Heart left ventricle (tissue), 16 donors: ENCODE measurements at regions not wholly inside any gene's neighbourhood (a gene's known extent, or its start where the extent isn't known, plus 50 kb on each side); places are given as distances from the start of the nearest gene placed in this dataset.

Experiments
- ATAC-seq, 4 donors: fragments of 200-7000 bp; cut with Tn5 transposase; one replicate each; pipeline ENCODE4 v1.9.1; 2020 to 2022; ENCODE audit warnings: moderate library complexity in 4 of 4, mild to moderate bottlenecking in 3 of 4, moderate number of reproducible peaks in 1 of 4
- DNase-seq, 5 donors: peaks; one replicate each; pipeline ENCODE4 v3.0.0-alpha.2; 2020
- H3K27ac ChIP-seq, 12 donors: fragments of 200-600 bp; sonication (generic) in 4 of 12; one replicate each; pipeline versions ENCODE4 v1.5.0 to v1.8.0; 2016 to 2022; ENCODE audit warnings: mild to moderate bottlenecking in 2 of 12
- H3K27me3 ChIP-seq, 9 donors: fragments of 200-600 bp; sonication (generic) in 2 of 9; one replicate each; pipeline versions ENCODE4 v1.5.1 to v1.8.0; 2016 to 2022; ENCODE audit warnings: mild to moderate bottlenecking in 3 of 9
- H3K36me3 ChIP-seq, 9 donors: fragments of 200-600 bp; sonication (generic) in 2 of 9; one replicate each; pipeline versions ENCODE4 v1.5.0 to v1.8.0; 2018 to 2022; ENCODE audit warnings: mild to moderate bottlenecking in 2 of 9
- H3K4me1 ChIP-seq, 12 donors: fragments of 200-600 bp; sonication (generic) in 4 of 12; one replicate each; pipeline versions ENCODE4 v1.5.0 to v1.8.0; 2016 to 2022; ENCODE audit warnings: mild to moderate bottlenecking in 3 of 12
- H3K4me3 ChIP-seq, 12 donors: fragments of 200-600 bp; sonication (generic) in 4 of 12; one replicate each; pipeline versions ENCODE4 v1.5.0 to v1.8.0; 2017 to 2022; ENCODE audit warnings: mild to moderate bottlenecking in 9 of 12, moderate library complexity in 4 of 12
- H3K9me3 ChIP-seq, 12 donors: fragments of 200-600 bp; sonication (generic) in 4 of 12; one replicate each; pipeline versions ENCODE4 v1.5.0 to v1.8.0; 2016 to 2022; ENCODE audit warnings: mild to moderate bottlenecking in 1 of 12
- CTCF ChIP-seq, 12 donors: fragments of 200-600 bp; sonication (generic) in 4 of 12; IDR thresholded peaks; one replicate each; pipeline versions ENCODE4 v1.5.0 to v1.8.0; 2018 to 2022; ENCODE audit warnings: antibody characterized with exemption in 12 of 12, mild to moderate bottlenecking in 5 of 12
- POLR2A ChIP-seq, 2 donors: fragments of 450-650 bp; IDR thresholded peaks; one replicate each; pipeline ENCODE4 v1.6.1; 2017; ENCODE audit warnings: antibody characterized with exemption in 2 of 2, mild to moderate bottlenecking in 2 of 2, moderate library complexity in 2 of 2
- WGBS, 4 donors: extraction: QIAGEN DNeasy Blood & Tissue Kit in 2 of 4; methylation state at CpG; one replicate each; pipeline versions ENCODE4 v1.1.5 to v1.1.7; 2013 to 2018; 5-methylcytosine and 5-hydroxymethylcytosine counted together
- intact Hi-C, 10 donors: fragments of 100-400 bp; cut with DNase I; formaldehyde crosslinking; loops; one replicate each; pipeline versions ENCODE4 v1.11.1 to v1.14.2; 2022
- donor health status: ischemic (EF 13 %, LVEDD 7.1; RV severe dilation, severe dysfunction).
- donor health status: healthy with polysubstance abuse.
- donor health status: DM: no; HTN: yes; CAD: no.
- donor health status: DM: no; HTN: no; CAD: no.
- donor health status: ischemic (EF 25% LVEDD 6.9; RV normal size, moderate dysfunction).
- donor health status: ischemic (EF 25% LVEDD 5.7; RV mildly dilated, moderate dysfunction).
- donor health status: healthy.
- donor health status: DM: yes; HTN: yes; CAD: no.
- donor health status: ischemic (EF 35%, LVEDD 5.7; RV mildly dilated, moderate dysfunction).
- donor health status: nonischemic (EF 11% LVEDD 7.7; RV severe dilation, severe dysfunction).
- donor health status: DM: yes; HTN: yes; CAD: no.
- donor health status: PGD.
- donor health status: ischemic (EF 29% LVEDD 5.4; RV normal size, mild dysfunction).
- donor health status: nonischemic (EF 23%, LVEDD 6.1; RV moderate dilation, normal function).

- H3K9me3 ChIP-seq, result peaks cover 0 to 19% (median 4%) of the 10 kb centered on the region in 12 donors
- WGBS, 4 donors, result 29 to 53% (median 36%) methylated on average over 1 of the region's 1 CpG
- H3K27me3 ChIP-seq, result no peaks in the 10 kb centered on the region
- no peak for TF ChIP-seq CTCF (IDR thresholded peaks at IDR 0.05)
- no peak for TF ChIP-seq POLR2A (IDR thresholded peaks at IDR 0.05)
- H3K4me1 ChIP-seq, result peaks cover 0 to 6% (median 0%) of the 10 kb centered on the region in 12 donors
- ATAC-seq (peak in 2 of 4 donors; percentile 39 to 49), DNase-seq (no peak)
- intact Hi-C loops, result no loop called here
- no peak overlapping the region for H3K27ac ChIP-seq
- no peaks in the 10 kb centered on the region for H3K36me3 ChIP-seq
- H3K4me3 ChIP-seq, result no peak overlapping the region
Observed at GRCh38 chr1:218971156-218971555, 202.5 kb upstream of the LYPLAL1 start.

- H3K9me3 ChIP-seq, result no peaks in the 10 kb centered on the region
- ATAC-seq (no peak), DNase-seq (no peak)
- H3K27ac ChIP-seq, result no peak overlapping the region
- no peaks in the 10 kb centered on the region for H3K27me3 ChIP-seq
- H3K36me3 ChIP-seq, result no peaks in the 10 kb centered on the region
- intact Hi-C loops, result no loop called here
- TF ChIP-seq POLR2A (IDR thresholded peaks at IDR 0.05) (no peak), CTCF (IDR thresholded peaks at IDR 0.05) (no peak)
- H3K4me3 ChIP-seq, result no peak overlapping the region
- no peaks in the 10 kb centered on the region for H3K4me1 ChIP-seq
- WGBS, 4 donors, result 92 to 95% (median 93%) methylated on average over 2 of the region's 2 CpGs
Observed at GRCh38 chr1:218980881-218981280, 192.8 kb upstream of the LYPLAL1 start.

GRCh38 chr1:218982482-218982881 is 191.2 kb upstream of the LYPLAL1 start:
- intact Hi-C loops, result no loop called here
- ATAC-seq (no peak), DNase-seq (peak in 1 of 5 donors; percentile 40)
- Histone ChIP-seq H3K27me3 (no peaks in the 10 kb centered on the region), H3K9me3 (peaks cover 0 to 7% (median 0%) of the 10 kb centered on the region in 12 donors), H3K4me1 (no peaks in the 10 kb centered on the region), H3K27ac (no peak overlapping the region), H3K4me3 (no peak overlapping the region), H3K36me3 (no peaks in the 10 kb centered on the region)
- 75 to 92% (median 89%) methylated on average over 5 to 6 of the region's 6 CpGs for WGBS, 4 donors
- TF ChIP-seq POLR2A (IDR thresholded peaks at IDR 0.05) (no peak), CTCF (IDR thresholded peaks at IDR 0.05) (no peak)

- DNase-seq, result peak in 1 of 5 donors; percentile 47
- no peaks in the 10 kb centered on the region for H3K27me3 ChIP-seq
- H3K36me3 ChIP-seq, result no peaks in the 10 kb centered on the region
- TF ChIP-seq CTCF (IDR thresholded peaks at IDR 0.05), result no peak
- no peak for TF ChIP-seq POLR2A (IDR thresholded peaks at IDR 0.05)
- no peaks in the 10 kb centered on the region for H3K4me1 ChIP-seq
- no peak for ATAC-seq
- intact Hi-C loops, result no loop called here
- H3K4me3 ChIP-seq, result no peak overlapping the region
- 94 to 98% (median 97%) methylated on average over 8 to 9 of the region's 9 CpGs for WGBS, 4 donors
- peaks cover 0 to 9% (median 0%) of the 10 kb centered on the region in 12 donors for H3K9me3 ChIP-seq
- H3K27ac ChIP-seq, result no peak overlapping the region
Observed at GRCh38 chr1:218983433-218983832, 190.2 kb upstream of the LYPLAL1 start.
